ENCODE measurements at regions not wholly inside any gene's neighbourhood (a gene's known extent, or its start where the extent isn't known, plus 50 kb on each side); places are given as distances from the start of the nearest gene placed in this dataset.

DNA sequence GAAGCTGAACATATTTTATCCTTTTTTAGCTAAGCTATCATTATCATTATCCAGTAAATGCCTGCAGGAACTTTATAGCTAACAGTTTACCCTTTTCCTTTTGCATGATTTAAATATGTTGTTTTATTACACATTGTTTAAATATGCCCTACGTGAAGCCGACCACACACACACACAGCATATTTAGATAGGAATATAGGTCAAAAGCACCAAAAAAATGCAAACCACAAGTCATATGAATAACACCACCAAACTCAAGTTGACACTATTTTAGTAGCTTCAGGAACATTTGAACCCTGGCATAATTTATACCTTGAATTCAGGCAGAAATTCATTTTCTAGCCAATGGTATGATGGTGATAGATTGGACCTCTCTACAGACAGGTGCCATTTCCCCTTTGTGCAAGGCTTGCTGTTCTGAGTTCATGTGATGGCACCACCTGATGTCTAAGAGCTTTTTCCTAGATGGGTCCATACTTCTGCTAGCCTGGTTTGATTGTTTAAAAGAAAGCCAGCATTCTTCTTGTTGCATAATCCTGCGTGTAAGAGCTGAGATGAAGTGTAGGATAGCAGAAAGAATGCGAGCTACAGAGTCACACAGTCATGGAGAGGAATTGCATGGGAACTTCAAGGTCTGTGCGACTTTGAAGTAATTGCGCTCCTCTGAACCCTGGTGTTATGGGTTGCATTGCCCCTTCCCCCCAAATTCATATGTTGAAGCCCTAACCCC, 454.8 kb upstream of the SOX5 start:
- no peak for DNase-seq

DNA sequence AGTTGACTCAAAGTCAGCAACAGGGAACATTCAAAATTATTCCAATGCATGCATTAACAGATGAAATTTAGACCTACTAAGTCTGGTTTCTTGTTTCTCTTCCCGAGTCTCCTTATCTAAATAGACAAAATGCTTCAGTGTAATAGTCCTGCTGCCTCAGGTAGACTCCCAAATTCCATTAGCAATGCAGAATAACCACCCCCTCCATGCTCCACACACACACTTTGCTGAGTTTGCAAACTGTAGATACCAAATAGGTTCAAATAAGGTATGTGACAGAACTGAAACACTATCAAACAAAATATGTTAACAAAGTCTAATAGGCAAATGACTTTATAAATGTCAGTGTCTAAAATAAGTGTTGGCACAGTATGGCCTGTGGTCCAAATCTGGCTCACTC, 451.1 kb upstream of the SOX5 start:
- no peak for DNase-seq

DNA sequence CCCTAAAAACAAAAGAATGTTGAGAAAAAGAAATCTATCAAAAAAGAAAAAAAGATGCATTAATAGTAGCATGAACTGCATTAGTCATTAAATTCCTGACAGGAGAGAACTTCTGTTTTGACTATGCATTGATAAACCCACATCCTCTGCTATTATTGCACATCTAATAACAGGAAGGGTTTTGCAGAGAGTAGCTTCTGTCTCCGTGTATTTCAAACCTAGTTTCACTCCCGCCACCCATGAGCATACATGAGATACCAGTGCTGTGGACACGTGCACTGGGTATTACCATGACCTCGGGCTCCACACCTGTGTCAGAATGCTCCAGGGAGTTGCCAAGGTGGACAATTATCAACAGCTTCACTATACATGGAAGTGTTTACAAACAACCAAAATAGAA, 449.1 kb upstream of the SOX5 start:
- DNase-seq: no peak

DNA sequence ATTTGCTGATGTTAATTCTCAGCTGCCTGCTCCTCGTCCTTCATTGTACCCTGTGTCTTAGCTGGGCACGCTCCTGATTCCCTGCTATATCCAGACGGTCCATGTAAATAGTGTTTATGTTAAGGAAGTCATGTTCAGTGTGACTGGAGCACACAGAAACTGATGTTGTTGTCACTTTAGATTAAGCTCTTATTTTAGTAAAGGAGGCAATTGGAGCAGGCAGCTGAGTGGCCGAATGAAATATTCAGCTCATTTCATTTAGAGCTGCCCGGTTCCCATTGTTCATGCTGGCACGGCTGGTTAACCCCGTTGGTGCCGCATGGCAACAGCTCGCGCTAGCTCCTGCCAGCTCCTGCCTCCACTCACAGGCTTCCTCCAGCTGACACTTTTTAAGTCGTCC, 446.8 kb upstream of the SOX5 start:
- DNase-seq: no peak

- DNase-seq: no peak
Measured at GRCh38 chr12:24394246-24394645, 444.8 kb upstream of the SOX5 start.

GRCh38 chr12:24393071-24393470, 443.6 kb upstream of the SOX5 start:
- no peak for DNase-seq

DNA sequence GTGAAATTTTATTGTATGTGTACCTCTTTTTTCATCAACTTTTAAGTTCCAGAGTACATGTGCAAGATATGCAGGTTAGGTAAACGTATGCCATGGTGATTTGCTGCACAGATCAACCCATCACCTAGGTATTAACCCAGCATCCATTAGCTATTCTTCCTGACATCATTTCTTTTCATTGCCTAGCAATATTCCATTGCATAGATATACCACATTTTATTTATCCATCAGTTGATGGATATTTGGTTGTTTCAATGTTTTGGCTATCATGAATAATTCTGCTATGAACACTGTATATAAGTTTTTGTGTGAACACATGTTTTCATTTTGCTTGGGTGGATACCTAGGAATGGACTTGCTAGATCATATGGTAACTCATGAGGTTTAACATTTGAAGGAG, 439.9 kb upstream of the SOX5 start:
- no peak for DNase-seq

GRCh38 chr12:24387381-24387780, 437.9 kb upstream of the SOX5 start:
- DNase-seq: no peak

GRCh38 chr12:24386836-24387235, 437.4 kb upstream of the SOX5 start:
- DNase-seq: no peak

GRCh38 chr12:24381790-24382189, 432.3 kb upstream of the SOX5 start:
- DNase-seq: no peak

GRCh38 chr12:24379861-24380521, 430.5 kb upstream of the SOX5 start:
- DNase-seq: no peak

GRCh38 chr12:24379433-24379832, 430.0 kb upstream of the SOX5 start:
- no peak for DNase-seq

DNA sequence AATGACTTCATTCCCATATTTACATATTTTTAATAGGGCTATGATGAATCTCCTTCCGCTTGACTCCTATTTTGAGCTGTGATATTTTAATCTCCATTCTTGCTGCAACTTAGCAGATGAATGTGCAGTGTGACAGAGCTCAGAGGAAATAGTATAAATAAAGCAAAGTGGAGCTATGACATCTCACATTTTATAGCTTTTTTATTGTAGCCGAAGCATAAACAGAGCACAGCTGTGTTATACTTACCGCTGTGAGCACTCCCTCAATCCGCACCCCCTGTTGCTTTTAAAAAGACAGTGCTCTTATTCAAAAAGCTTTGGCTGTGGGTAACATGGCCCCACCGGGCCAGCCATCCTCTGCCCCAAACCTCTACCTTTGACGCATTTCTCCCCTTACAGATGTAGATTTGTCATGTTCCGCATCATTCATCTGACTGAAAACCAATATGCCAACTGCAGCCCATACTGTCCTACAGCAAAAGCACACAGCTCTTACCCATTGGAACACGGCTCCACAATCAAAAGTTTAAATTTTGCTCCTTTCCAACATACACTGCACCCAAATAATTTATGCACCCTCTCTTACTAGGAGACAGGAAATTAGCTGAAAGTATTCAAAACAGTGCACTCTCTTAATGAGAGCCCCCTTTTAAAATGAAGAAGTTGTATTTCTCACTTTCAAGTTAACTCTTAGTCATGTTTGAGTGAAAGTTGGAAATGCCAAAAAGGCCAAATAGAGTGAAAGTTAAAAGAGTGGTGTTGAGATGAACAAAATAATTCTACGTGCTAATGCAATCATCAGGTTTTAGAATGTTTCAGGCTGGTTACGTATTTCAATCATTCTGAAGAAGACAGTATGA, 429.3 kb upstream of the SOX5 start:
- no peak for DNase-seq

DNA sequence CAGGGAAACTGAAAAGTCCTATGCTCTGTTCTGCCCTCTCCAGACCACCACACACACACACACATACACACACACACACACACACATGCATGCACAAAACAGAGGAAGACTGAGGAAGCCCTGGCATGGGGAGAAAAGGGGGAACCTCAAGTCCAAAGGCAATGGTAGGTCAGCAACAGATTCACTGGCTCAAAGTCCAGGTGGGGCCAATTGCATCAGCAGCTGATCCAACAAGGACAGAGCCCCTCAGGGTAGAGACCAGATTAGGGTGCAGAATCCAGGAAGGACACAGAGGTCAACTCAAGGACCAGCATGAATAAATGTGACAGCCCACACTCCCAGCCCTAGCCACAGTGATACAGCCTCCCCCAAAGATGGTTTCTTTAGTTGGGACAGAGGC, 425.0 kb upstream of the SOX5 start:
- DNase-seq: no peak

DNA sequence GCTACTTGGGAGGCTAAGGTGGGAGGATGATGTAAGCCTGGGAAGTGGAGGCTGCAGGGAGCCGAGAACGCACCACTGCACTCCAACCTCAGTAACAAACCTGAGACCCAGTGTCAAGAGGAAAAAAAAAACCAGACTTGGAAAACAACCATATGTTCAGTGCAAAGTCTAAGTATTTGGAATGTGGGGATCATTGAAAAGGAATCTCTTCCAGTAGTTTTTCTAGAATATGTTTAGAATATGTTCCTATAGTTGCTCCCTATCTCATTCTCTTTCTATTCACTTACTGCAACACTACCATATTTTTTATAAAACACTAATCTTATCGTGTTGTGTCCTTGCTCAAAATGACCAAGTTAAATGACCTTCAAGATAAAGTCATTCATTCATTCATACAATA, 423.5 kb upstream of the SOX5 start:
- no peak for DNase-seq

- no peak for DNase-seq
Measured at GRCh38 chr12:24366514-24366913, 417.0 kb upstream of the SOX5 start.

DNA sequence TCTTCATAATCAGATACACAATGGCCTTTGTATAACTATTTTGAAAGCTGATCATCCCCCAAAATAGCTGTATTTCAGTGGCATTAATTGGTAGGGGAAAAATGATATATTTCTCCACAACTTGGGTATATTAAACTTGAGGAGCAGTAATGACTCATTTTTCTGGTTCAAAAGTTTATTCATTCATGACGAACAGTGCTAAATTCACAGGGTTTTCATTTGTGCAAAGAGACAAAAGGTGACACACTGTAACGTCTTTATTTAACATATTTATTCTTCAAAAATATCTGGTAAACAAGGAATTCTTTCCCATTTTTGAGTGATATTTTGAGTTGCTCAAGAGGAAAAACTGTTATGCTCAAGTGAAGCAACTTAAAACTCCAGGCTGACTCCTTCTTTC, 415.5 kb upstream of the SOX5 start:
- no peak for DNase-seq

DNA sequence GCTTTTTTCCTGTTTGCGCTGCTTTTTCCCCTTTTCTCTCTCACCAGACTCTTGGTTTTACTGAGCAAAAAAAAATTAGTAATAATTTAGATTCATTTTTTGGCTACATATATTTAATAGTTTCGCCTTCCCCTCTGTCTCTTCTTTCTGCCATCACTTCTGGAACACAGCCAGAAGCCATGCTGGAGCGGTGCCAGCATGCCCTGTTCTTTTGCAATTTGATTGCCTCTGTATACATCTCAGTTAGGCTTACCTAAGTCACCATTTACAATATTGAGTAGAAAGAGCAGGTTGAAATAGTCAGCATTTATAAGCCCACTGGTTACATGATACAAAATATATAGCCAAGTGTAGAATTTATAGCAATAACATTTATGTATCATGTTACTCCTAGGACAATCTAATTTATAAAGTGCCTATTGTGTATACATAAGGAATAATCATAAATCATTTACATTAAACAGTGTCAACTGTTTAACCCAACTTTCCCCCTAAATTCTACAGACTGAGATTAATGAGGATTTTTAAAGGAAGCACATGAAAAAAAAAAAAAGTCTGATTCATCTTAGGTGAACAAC, 413.8 kb upstream of the SOX5 start:
- DNase-seq: no peak

GRCh38 chr12:24361877-24362580, 412.6 kb upstream of the SOX5 start:
- DNase-seq: no peak

- no peak for DNase-seq
Measured at GRCh38 chr12:24360907-24361306, 411.4 kb upstream of the SOX5 start.

DNA sequence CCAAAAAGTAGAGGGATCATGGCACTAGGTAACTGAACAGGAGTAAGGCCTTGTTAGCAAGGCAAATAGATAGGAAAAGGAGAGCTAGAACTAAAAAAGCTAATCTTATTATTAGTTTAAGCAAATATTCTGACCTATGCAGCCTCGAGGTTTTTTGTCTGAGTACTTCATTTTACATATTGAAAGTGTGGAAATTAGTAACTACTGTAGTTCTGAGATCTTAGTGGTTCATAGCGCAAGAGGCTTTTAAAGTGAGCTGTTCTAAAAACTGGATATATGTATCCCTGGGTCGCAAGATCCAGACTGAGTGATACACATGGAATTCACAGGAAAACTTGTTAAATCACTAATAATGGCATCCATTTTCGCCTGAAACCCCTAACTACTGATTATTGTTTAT, 411.0 kb upstream of the SOX5 start:
- no peak for DNase-seq

GRCh38 chr12:24360057-24360456, 410.6 kb upstream of the SOX5 start:
- no peak for DNase-seq

DNA sequence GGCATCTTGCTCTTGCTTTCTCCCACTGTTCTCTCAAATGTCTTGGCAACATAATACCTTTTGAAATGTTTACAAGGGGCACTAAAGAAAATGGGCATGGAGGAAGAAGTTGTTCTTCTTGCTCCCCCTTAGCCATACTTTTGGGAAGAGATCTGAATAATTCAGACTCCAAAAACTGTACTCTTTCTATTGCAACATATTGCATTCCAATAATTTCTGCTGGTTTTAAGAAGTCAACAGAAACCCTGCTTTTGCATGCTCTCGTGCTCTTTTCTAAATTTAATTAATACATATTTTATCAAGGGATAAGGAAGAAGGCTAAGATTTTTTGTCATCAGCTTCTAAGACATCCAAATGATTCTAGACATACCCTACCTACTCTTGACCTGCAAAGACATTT, 409.9 kb upstream of the SOX5 start:
- DNase-seq: no peak
